ENCODE measurements at regions not wholly inside any gene's neighbourhood (a gene's known extent, or its start where the extent isn't known, plus 50 kb on each side); places are given as distances from the start of the nearest gene placed in this dataset.

GRCh38 chr3:72388117-72388516 lies 460.1 kb downstream of the SHQ1 start:
- DNase-seq = no peak

- no peak for DNase-seq
Observed at GRCh38 chr3:72386327-72387000, 461.8 kb downstream of the SHQ1 start.

- no peak for DNase-seq
Observed at GRCh38 chr3:72385167-72385566, 463.1 kb downstream of the SHQ1 start.

- DNase-seq = peak in 1 of 3 donors; percentile 34
Observed at GRCh38 chr3:72384602-72385001, 463.6 kb downstream of the SHQ1 start.

GRCh38 chr3:72383883-72384282 lies 464.4 kb downstream of the SHQ1 start:
- peak in 2 of 3 donors; percentile 36 to 46 for DNase-seq

GRCh38 chr3:72383230-72383629 lies 465.0 kb downstream of the SHQ1 start:
- no peak for DNase-seq

- DNase-seq = no peak
Observed at GRCh38 chr3:72382460-72382859, 465.8 kb downstream of the SHQ1 start.

- DNase-seq = no peak
Observed at GRCh38 chr3:72381584-72381983, 466.7 kb downstream of the SHQ1 start.

- no peak for DNase-seq
Observed at GRCh38 chr3:72380711-72381493, 467.3 kb downstream of the SHQ1 start.

- peak in 1 of 3 donors; percentile 32 for DNase-seq
Observed at GRCh38 chr3:72380193-72380592, 468.1 kb downstream of the SHQ1 start.

- no peak for DNase-seq
Observed at GRCh38 chr3:72379500-72380187, 468.6 kb downstream of the SHQ1 start.

- DNase-seq = no peak
Observed at GRCh38 chr3:72378287-72378686, 470.0 kb downstream of the SHQ1 start.

GRCh38 chr3:72376956-72377710 lies 471.1 kb downstream of the SHQ1 start:
- DNase-seq = no peak

- no peak for DNase-seq
Observed at GRCh38 chr3:72375237-72376076, 472.8 kb downstream of the SHQ1 start.

- DNase-seq = no peak
Observed at GRCh38 chr3:72373139-72373538, 475.1 kb downstream of the SHQ1 start.

- DNase-seq = no peak
Observed at GRCh38 chr3:72372161-72372560, 476.1 kb downstream of the SHQ1 start.

GRCh38 chr3:72371431-72371830 lies 476.8 kb downstream of the SHQ1 start:
- no peak for DNase-seq

GRCh38 chr3:72370947-72371346 lies 477.3 kb downstream of the SHQ1 start:
- DNase-seq = no peak

GRCh38 chr3:72369681-72370080 lies 478.6 kb downstream of the SHQ1 start:
- DNase-seq = no peak

GRCh38 chr3:72368331-72368975 lies 479.8 kb downstream of the SHQ1 start:
- no peak for DNase-seq

- no peak for DNase-seq
Observed at GRCh38 chr3:72361990-72362389, 486.3 kb downstream of the SHQ1 start.

GRCh38 chr3:72359743-72360142 lies 488.5 kb downstream of the SHQ1 start:
- DNase-seq = no peak

All from suppressor macrophage treated with lipopolysaccharide for 1 hour (primary cell).